Testis (tissue), 2 donors: ENCODE measurements at regions not wholly inside any gene's neighbourhood (a gene's known extent, or its start where the extent isn't known, plus 50 kb on each side); places are given as distances from the start of the nearest gene placed in this dataset.
"Not testable (repeated sequence)": the region's sequence is repeated elsewhere in the genome, so short reads cannot be mapped to it uniquely, and the experiment has no call there.

Experiments
- CTCF ChIP-seq, 3 experiments: fragments of 450-650 bp in 2 of 3; fragments of 200-600 bp in 1 of 3; sonication (generic) in 1 of 3; IDR thresholded peaks; one replicate each; pipeline ENCODE4 v1.5.1; 2016 to 2019; ENCODE audit warnings: antibody characterized with exemption in 3 of 3, mild to moderate bottlenecking in 2 of 3, moderate library complexity in 1 of 3
- POLR2A ChIP-seq: fragments of 450-650 bp; IDR thresholded peaks from one replicate; pipeline ENCODE4 v1.6.1; 2017; ENCODE audit warnings: antibody characterized with exemption, mild to moderate bottlenecking, moderate library complexity

- TF ChIP-seq POLR2A; CTCF (IDR thresholded peaks at IDR 0.05): not testable (repeated sequence)
These were observed 261.2 kb upstream of the TOM1L1 start for GRCh38 chr17:54639426-54639825.
